ENCODE measurements at regions not wholly inside any gene's neighbourhood (a gene's known extent, or its start where the extent isn't known, plus 50 kb on each side); places are given as distances from the start of the nearest gene placed in this dataset.
"Not testable (repeated sequence)": the region's sequence is repeated elsewhere in the genome, so short reads cannot be mapped to it uniquely, and the experiment has no call there.

DNA sequence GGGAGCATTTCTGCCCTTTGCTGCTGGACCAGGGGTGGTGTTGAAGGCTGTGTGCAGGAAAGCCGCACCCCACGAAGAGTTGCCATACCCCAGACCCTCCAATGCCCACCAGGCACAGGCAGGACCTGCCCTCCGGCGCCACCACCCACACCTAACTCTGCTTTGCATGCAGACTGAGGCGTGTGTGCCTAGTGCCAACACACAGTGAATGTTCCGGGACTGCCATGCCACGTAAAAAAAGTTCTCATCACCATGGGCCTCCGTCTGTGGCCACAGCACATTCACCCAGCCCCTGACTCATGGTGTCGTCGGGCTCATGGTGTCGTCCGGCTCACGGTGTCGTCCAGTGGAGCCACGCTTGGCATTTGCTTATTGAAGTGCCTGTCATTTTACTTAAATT lies 184.9 kb upstream of the RAB6C start:
- DNase-seq: no peak

DNA sequence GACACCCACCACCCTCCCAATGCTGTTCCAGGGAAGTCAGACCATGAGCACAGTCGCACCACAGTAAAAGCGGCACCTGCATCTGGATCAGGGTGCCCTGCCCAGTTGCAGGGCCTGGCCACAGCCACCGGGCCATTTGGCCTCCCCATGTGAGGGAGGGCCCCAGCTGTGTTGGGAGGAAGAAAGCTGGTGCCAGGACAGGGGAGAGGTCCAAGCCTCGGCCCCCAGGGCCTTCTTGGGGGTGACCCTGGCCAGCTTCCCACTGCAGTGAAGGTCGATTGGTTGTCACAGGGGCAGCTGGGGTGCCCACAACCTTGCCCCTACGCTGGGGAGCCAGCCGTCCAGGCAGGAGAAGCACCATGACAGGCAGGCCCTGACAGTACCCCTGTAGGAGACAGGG lies 183.2 kb upstream of the RAB6C start:
- no peak for DNase-seq

DNA sequence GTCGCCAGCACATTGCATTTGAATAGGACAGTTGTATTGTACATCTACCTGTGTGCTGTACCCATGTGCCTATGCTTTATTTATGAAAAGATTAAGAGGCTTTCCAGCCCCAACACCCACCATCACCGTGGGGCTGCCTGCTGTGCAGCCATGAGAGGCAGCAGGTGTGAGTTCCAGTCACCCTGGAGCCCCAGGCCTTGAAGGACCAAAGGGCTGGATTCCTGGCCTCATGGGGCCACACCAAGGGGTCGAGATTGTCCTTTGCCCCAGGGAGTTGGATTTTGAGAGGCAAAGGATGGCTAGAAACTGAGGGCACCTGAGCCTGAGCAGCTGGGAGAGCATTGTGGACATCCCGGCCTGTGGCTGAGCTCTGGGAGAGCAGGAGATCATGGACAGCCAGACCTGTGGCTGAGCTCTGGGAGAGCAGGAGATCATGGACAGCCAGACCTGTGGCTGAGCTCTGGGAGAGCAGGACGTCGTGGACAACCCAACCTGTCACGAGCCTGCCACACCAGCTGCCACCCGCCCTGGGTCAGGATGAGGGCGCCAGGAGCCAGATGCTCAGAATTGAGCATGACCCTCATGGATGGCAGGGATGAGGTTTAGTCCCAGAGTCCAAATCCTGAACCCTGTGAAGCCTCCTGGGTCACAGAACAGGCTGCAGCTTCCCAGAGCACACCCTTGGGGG lies 182.5 kb upstream of the RAB6C start:
- no peak for DNase-seq

DNA sequence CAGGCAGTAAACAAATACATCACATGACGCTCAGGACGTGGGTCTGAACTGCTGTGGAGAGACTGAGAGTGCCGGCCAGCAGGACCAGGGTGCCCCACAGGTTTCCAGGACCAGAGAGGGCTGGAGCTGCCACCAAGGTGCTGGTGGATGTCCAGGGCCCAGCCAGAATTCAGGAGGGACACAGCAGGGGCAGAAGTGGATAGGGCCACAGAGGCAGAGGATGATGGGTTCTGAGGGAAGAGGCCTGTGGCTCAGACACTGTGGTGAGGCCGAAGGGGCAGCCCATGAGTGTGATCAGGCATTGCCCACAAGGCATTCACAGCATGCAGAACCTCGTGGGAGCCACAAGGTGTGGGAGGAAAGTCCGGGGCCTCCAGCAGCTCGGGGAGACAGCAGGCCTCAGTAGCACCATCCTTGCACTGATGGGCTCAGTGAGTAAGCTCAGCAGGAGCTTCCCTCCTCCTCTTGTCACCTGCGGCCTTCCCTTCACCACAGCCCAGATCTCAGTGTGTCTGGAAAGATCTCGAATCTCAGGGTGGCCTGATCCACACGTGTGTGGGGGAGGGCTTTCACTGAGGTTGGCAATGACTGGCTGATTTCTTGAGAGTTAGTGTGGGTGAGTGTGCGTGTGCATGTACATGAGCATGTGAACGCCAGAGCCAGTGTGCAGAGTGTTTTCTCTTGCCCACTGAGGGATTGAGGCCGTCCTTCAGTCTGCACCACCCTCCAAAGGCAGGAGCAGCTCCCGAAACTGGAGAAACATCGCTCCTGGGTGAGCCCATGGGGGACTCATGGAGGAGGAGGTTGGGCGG lies 181.8 kb upstream of the RAB6C start:
- no peak for DNase-seq

DNA sequence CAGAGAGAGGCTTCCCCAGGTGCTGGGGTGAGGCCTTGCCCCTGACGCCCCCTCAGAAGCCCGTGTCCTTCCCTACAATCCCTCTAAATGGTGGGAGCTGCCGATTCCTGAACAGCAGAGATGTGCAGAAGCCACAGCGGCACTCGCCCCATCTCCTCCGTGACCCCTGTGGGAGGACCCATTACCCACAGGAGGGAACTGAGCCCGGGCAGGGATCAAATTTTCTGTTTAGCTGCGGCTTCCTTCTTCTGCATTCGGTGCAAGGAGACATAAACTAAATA lies 181.2 kb upstream of the RAB6C start:
- DNase-seq: no peak

DNA sequence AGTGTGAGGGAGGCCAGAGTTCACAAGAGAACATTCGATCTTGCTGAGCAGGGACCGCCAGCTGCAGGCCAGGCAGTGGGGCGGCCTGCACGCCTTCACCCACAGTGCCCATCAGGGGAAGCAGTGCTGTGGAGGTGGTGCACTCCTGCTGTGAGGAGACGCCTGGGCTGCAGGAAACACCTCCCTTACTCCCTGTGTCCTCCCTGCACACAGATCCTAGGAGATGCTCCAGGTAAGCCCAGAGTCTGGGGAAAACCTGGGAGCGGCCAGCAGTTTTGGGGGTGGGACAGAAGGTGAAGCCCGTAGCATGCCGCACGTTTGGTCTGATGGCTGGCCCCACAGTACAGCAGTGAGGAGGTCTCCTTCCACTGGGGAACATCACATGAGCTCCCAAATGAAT lies 180.8 kb upstream of the RAB6C start:
- no peak for DNase-seq

DNA sequence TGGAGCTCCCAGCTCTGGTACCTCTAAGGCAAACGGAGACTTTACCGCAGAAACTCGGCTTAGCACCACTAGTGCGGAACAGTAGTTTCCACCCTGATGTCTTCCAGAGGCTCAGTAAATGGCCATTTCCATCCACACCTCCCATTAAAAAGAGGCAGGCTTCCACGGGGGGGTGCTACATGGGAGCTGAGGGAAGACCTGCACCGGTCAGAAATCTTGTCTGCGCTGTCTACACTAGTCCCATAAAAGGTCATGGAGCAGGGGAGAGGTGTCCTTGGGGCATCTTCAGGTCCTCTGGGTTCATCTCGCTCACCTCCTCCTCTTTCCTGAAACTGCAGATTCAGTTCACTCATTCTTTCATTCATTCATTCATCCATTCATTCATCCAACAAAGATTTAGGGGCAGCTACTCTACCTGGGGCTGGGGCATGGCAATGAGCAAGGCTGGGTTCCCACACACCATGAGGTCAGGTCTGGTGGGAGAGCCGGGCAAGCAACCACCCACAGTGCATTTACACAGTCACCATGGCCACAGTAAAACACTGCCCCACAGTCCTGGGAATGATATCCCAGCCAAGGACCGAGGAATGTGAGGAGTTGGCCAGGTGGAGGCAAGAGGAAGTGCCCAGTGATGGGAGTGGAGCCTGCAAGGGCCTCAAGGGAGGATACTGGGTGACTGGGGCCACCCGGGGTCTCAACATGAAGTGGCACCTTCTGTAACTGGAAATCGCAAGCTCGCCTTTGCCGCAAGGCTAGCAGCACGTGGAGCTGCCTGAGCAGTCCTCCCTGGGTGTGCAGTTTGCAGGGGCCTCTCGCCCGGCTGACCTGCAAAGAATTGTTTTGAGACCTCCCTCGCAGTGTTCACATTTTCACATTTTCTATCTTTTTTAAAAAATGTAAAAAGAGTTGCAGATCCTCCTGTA lies 180.2 kb upstream of the RAB6C start:
- no peak for DNase-seq

DNA sequence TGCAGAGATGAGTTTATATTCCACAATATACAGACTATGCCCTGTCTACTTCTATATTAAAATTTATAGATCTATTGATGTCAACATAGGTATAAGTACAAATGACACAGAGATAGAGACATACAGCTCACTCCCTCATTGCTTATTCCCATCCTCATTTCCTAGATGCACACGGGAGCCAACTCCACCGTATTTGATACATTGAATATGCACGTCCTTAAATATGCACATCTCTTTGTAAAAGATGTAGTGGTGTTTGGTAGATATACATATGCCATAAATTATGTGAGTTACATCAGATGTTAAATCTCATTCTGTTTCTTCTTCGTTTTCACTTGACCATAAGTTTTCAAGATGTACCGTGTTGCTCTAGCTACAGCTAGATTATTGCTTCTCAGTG lies 179.2 kb upstream of the RAB6C start:
- DNase-seq: no peak

DNA sequence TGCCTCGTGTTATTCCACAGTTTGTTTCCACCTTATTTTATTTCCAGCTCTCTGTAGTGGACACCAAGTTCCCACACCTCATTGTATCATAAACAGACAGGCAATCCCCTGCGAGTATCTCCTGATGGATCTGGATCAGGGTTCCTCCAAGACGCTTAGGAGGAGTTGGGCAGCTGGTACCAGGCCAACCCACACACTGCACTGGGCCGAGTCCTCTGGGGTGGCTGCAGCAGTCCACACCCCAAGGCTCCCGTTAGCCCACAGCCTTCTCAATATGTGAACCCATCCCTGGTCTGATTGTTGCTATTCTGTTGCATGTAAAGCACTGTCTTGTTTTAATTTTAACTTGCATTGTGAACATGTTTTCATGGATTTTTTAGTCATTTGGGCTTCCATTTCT lies 178.8 kb upstream of the RAB6C start:
- DNase-seq: no peak

DNA sequence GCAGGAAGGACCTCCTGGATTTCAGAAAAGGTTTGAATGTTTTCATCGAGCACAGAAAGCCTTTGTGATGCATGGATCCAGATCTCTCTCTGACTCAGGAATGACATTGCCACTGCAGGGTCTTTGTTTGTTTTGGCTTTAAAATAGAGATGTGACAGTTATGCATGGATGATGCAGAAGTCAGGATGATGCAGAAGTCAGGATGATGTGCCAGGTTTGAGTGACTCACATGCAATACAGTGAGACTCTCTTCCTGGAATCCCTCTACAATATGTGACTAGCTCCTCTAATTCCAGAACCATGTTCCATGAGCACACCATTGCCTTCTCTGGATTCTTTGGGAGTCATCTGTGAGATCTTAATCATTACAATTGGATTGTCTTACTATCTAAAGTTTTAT lies 177.9 kb upstream of the RAB6C start:
- DNase-seq: no peak

DNA sequence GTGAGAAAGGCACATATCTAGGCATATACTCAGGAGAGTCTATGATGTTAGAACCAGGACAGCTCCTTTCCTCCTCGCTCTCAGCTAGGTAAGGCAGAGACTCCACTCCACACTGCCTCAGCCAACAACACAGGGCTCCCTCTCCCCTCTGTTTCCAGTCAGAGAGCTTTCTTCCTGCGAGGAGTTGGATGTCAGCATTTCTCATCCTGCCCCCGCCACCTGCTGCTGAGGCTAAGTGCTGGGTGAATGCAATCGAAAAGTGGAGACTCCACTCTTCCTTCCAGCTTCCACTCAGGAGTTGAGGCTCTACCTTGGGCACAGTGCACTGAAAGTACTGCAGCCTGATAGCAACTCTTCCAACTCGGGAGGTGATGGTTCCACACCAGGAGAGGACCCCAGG lies 177.2 kb upstream of the RAB6C start:
- no peak for DNase-seq

DNA sequence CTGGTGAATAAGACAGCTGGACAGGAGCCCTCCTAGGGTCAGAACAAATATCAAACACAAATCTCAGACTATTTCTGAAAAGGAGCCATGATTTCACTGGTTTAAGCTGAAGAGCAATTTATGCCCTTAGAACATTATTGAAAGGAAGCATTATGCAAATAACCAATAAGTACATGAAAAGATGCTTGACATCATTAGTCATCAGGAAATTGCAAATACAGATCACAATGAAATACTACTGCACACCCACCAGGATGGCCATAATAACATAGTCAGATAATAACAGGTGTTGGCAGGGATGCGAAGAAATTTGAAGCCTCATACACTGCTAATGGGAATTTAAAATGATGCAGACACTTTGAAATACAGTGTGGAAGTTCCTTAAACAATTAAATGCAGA lies 176.4 kb upstream of the RAB6C start:
- DNase-seq: no peak

DNA sequence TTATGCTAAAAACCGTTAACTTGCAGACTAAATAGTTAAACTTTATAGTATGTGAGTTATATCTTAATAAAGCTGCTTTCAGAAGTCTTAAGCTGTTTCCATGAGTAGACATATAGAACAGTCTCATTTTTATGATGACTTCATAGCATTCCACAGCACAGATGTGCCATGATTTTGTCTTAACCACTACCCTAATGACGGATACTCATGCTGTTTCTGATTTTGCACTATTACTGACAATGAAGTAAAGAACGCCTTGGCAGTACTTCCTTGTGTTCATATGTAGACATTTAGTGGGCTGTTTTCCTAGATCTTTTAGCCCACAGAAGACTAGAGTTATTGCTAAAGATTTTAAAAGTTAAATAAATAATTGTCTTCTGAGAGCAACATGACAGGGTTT lies 175.6 kb upstream of the RAB6C start:
- no peak for DNase-seq

DNA sequence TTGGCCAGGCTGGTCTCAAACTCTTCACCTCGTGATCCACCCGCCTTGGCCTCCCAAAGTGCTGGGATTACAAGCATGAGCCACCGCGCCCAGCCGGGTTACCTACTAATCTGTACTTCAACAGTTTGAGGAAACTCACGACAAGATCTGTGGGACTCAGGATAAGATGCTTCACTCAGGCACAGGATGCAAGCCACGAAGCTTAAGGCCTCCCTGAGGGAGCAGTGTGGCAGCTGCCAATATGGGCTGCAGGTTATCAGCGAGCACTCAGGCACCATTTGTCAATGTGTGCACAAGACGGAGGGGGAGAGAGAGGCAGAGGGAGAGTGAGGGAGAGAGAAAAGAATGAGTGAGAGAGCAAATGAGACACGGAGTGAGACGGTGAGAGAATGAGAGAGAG lies 173.6 kb upstream of the RAB6C start:
- DNase-seq: no peak

DNA sequence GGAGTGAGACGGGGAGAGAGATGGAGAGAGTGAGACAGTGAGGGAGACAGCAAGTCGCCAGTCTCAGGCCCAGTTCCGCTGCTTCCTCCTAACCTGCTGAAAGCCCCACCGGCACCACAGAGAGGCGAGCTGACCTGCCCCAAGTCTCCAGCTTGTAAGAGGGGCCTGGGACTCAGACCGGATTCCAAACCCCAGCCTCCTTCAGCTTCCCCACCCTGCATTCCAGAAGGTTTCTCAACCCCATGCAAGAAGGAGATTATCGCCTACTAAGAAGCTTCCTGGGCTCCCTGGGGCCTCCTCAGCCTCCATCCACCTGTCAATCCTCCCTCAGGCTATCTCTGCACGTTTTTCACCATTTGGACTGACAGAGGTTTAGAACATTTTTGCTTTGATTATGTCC lies 173.1 kb upstream of the RAB6C start:
- DNase-seq: no peak

DNA sequence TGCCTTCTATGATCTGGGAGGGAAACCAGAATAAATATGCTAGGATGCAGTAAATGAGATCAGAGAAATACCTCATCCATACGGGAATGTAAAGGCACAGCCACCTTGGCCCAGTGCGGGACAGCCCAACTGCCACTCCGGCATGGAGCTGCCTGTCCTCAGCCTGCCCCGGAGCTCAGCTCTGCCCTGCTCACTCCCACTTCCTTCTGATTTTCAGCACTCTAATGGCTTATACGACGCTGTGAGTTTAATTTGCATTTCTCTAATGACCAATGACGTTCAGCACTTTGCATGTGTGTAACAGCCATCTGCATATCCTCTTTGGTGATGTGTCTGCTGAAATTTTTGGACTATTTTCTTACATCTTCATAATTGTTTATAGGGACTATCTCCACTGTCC lies 172.5 kb upstream of the RAB6C start:
- DNase-seq: no peak

DNA sequence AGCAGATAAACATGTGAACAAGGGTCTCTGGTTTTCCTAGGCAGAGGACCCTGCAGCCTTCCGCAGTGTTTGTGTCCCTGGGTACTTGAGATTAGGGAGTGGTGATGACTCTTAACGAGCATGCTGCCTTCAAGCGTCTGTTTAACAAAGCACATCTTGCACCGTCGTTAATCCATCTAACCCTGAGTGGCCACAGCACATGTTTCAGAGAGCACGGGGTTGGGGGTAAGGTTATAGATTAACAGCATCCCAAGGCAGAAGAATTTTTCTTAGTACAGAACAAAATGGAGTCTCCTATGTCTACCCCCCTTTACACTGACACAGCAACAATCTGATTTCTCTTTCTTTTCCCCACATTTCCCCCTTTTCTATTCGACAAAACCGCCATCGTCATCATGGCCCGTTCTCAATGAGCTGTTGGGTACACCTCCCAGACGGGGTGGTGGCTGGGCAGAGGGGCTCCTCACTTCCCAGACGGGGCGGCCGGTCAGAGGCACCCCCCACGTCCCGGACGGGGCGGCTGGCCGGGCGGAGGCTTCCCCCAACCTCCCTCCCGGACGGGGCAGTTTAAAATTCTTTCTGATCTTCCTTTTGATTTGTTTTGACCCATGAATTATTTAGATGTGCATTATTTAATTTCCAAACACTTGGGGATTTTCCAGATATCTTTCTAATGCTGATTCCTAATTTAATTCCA lies 171.7 kb upstream of the RAB6C start:
- not testable (repeated sequence) for DNase-seq

DNA sequence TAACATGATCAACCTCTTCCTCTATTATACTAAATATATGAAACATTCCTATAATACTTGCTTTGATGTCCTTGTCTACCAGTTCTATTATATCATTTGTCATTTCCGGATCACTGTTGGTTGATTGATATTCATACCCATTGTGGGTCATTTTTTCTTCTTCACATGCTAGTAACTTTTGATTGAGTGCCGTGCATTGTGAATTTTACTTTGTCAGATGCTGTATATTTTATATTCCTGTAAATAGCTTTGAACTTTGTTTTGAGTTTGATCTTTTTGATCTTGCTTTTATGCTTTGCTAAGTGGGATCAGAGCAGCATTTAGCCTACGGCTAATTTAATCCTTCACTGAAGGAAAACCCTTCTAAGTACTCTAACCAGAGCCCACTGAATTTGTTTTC lies 168.9 kb upstream of the RAB6C start:
- no peak for DNase-seq

DNA sequence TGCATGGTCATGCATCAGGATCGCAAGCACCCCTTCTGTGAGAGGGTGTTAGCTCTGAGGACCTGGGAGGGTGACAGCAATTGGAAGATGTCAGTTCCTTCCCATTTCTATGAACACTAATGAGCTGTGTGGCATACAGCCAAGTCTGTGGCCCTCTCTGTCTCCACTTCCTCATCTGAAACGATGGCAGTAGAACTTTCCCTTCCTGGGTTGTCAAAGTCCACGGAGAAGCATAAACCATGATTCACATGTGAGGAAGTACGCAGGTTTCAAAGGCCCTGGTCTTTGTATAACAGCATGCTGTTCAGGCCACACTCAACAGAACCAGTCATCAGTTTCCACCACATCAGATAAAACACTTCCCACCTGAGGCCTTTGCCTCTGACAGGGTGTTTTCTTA lies 167.4 kb upstream of the RAB6C start:
- DNase-seq: no peak

DNA sequence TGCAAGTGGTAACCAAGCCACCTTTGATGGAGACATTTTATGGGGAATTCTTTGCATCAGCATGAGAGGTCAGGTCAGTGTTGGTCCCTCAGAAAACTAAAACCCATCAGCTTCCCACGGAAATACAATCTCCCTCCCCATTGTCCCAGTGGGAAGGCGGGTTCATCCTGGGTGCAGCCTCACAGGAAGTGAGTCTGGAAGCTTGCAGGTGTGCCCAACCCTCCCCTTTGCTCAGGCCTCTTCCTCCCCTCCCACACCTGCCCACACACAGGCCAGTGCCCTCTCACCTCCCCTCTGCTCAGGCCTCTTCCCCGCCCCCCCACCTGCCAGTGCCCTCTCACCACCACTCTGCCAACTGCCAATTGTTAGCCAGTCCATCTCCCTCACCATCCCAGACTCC lies 166.8 kb upstream of the RAB6C start:
- no peak for DNase-seq

DNA sequence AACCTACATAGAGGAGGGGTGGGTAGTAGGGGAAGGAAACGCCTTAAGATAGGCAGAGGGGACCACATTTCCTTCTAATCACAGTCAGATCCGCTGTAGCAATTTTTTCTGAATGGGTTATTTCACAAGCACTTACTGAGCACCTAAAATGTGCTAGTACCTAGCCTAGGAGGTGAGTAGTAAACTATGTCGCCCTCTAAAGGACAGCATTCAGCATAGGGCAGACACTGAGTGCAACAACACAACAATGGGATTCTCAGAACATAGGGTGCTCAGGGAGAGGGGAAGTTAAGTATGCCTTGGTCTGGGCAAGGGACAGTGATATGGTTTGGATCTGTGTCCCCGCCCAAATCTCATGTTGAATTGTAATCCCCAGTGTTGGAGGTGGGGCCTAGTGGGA lies 166.1 kb upstream of the RAB6C start:
- DNase-seq: no peak

DNA sequence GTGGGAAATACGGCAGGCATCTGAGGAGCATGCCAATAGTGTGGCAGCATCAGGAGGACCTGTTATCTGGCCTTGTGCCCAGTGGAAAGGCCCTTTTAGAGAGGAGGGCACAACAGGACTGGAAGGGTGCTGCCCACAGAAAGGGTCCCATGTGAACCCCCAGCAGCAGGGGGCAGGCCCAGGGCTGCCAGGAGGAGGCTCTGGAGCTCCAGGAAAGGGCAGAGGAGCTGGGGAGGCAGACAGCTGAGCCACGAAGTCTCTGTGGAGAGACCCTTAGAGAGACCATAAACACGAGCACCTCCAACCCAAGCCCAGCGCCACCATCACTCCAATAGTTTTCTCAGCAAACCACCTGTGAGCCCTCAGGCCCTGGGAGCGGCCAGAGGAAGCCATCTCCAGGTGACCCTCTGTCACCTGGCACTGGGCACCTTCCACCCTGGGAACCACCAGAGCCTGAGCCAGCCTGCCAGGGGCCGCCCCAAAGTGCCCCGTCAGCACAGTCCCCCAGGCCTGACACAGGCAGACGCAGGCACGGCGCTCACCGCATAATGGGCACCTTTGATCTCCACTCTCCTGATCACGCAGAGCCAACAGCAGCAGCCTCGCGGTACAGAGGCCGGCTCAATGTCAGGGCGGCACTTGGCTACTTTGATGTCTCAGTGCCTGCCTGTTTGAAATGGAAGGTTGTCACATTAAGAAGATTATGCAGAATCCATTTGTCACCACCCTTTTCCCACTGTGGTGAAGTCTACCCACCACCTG lies 162.5 kb upstream of the RAB6C start:
- no peak for DNase-seq

Measured in T-helper 2 cell (primary cell).